ENCODE measurements at regions not wholly inside any gene's neighbourhood (a gene's known extent, or its start where the extent isn't known, plus 50 kb on each side); places are given as distances from the start of the nearest gene placed in this dataset.

DNA sequence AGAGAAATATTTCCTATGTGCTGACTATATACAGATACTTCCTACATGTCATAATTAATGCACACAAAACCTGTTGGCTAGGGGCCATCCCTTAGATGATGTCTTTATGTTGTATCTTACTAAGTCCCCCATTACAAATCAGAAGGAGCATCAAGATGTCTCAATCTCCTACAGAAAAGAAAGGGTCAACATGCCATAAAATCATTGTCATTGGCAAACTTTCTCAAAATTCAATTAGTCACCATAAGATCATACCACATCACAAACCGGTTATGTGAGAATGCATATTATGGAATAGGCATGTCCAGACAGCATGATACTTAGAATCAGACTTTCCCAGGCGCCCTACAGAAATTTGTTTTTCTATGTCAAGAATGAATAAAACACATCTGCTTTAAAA, 175.2 kb upstream of the TET2 start:
- Histone ChIP-seq H3K27ac (ENCODE audit: low read length) (no peak overlapping the region), H3K9ac (ENCODE audit: low read length) (no peak overlapping the region), H3K4me1 (ENCODE audit: control insufficient read depth, low read depth, low read length) (no peaks in the 10 kb centered on the region)

DNA sequence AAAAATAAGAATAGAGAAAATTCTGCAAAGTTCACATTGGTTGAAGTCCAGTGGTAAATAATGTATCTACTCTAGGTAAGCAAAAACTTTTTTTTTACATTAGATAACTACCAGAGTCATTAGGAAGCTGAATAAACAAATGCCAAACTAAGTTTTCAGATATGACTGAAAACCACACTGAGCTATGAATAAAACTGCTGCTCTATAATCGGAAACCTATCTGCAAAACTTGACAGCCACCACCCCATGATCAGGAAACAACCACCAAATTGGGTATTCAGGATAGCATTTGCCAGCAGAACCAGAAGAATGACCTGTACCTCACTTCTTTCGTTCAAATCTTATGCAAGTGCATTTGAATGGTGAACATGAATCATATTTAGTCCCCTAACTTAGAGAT, 173.0 kb upstream of the TET2 start:
- H3K9me3 ChIP-seq (ENCODE audit: control insufficient read depth, low read depth, low read length) = no peaks in the 10 kb centered on the region
- no peaks in the 10 kb centered on the region for H3K4me1 ChIP-seq (ENCODE audit: control insufficient read depth, low read depth, low read length)
- H3K36me3 ChIP-seq (ENCODE audit: control insufficient read depth, low read depth, low read length) = no peaks in the 10 kb centered on the region
- no peak overlapping the region for H3K4me3 ChIP-seq (ENCODE audit: low read length)
- no peaks in the 10 kb centered on the region for H3K27me3 ChIP-seq (ENCODE audit: control insufficient read depth, insufficient read depth, low read length)
- H3K9ac ChIP-seq (ENCODE audit: low read length) = no peak overlapping the region
- H3K27ac ChIP-seq (ENCODE audit: low read length) = no peak overlapping the region

More for the DNA sequence above, 175.2 kb upstream of the TET2 start:
- H3K4me3 ChIP-seq (ENCODE audit: low read length) = no peak overlapping the region
- no peaks in the 10 kb centered on the region for H3K36me3 ChIP-seq (ENCODE audit: control insufficient read depth, low read depth, low read length)
- H3K27me3 ChIP-seq (ENCODE audit: control insufficient read depth, insufficient read depth, low read length) = no peaks in the 10 kb centered on the region
- H3K9me3 ChIP-seq (ENCODE audit: control insufficient read depth, low read depth, low read length) = no peaks in the 10 kb centered on the region

DNA sequence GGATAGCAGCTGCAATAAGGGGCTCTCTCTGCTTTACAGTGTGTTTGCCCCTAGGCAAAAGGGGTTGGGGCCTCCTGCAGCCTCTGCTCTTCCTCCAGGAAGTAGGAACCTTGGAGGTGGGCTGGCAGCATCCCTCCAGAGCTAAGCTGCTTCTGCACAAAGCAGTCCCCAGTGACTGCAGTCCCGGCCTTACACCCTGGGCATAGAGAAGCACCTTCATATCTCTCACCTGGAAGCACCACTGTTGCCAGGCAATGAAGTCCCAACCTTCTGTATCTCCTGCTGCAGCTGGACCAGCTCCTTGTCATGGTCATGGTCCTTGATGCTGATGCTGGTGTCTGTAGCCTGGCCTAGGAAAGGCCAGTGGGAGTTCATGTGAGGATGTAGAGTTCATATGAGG, 171.1 kb upstream of the TET2 start:
- no peak overlapping the region for H3K4me3 ChIP-seq (ENCODE audit: low read length)
- H3K4me1 ChIP-seq (ENCODE audit: control insufficient read depth, low read depth, low read length) = no peaks in the 10 kb centered on the region

GRCh38 chr4:104976262-104976661, 170.4 kb upstream of the TET2 start:
- H3K36me3 ChIP-seq (ENCODE audit: control insufficient read depth, low read depth, low read length) = no peaks in the 10 kb centered on the region
- H3K27me3 ChIP-seq (ENCODE audit: control insufficient read depth, insufficient read depth, low read length) = no peaks in the 10 kb centered on the region
- H3K27ac ChIP-seq (ENCODE audit: low read length) = no peak overlapping the region
- H3K4me3 ChIP-seq (ENCODE audit: low read length) = no peak overlapping the region
- H3K9me3 ChIP-seq (ENCODE audit: control insufficient read depth, low read depth, low read length) = no peaks in the 10 kb centered on the region
- H3K9ac ChIP-seq (ENCODE audit: low read length) = no peak overlapping the region
- no peaks in the 10 kb centered on the region for H3K4me1 ChIP-seq (ENCODE audit: control insufficient read depth, low read depth, low read length)

More for the DNA sequence above, 171.1 kb upstream of the TET2 start:
- no peaks in the 10 kb centered on the region for H3K27me3 ChIP-seq (ENCODE audit: control insufficient read depth, insufficient read depth, low read length)
- H3K36me3 ChIP-seq (ENCODE audit: control insufficient read depth, low read depth, low read length) = no peaks in the 10 kb centered on the region
- H3K27ac ChIP-seq (ENCODE audit: low read length) = no peak overlapping the region
- no peaks in the 10 kb centered on the region for H3K9me3 ChIP-seq (ENCODE audit: control insufficient read depth, low read depth, low read length)
- no peak overlapping the region for H3K9ac ChIP-seq (ENCODE audit: low read length)

- no peak overlapping the region for H3K9ac ChIP-seq (ENCODE audit: low read length)
- no peaks in the 10 kb centered on the region for H3K4me1 ChIP-seq (ENCODE audit: control insufficient read depth, low read depth, low read length)
- H3K27ac ChIP-seq (ENCODE audit: low read length) = no peak overlapping the region
- H3K27me3 ChIP-seq (ENCODE audit: control insufficient read depth, insufficient read depth, low read length) = no peaks in the 10 kb centered on the region
- no peaks in the 10 kb centered on the region for H3K9me3 ChIP-seq (ENCODE audit: control insufficient read depth, low read depth, low read length)
- H3K36me3 ChIP-seq (ENCODE audit: control insufficient read depth, low read depth, low read length) = no peaks in the 10 kb centered on the region
- H3K4me3 ChIP-seq (ENCODE audit: low read length) = no peak overlapping the region
Measured at GRCh38 chr4:104979083-104979760, 167.5 kb upstream of the TET2 start.

DNA sequence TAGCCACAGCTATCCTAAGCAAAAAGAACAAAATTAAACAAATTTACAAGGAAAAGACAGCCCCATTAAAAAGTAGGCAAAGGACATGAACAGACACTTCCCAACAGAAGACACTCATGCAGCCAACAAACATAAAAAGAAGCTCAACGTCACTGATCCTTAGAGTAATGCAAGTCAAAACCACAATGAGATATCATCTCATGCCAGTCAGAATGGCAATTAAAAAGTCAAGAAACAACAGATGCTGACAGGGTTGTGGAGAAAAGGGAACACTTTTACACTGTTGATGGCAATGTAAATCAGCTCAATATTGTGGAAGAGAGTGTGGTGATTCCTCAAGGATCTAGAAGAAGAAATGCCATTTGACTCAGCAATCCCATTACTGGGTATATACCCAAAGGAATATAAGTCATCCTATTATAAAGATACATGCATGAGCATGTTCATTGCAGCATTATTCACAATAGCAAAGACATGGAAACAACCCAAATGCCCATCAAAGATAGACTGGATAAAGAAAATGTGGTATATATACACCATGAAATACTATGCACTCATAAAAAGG, 163.0 kb upstream of the TET2 start:
- Histone ChIP-seq H3K27ac (ENCODE audit: low read length) (no peak overlapping the region), H3K9me3 (ENCODE audit: control insufficient read depth, low read depth, low read length) (no peaks in the 10 kb centered on the region), H3K4me1 (ENCODE audit: control insufficient read depth, low read depth, low read length) (no peaks in the 10 kb centered on the region), H3K4me3 (ENCODE audit: low read length) (no peak overlapping the region), H3K9ac (ENCODE audit: low read length) (no peak overlapping the region), H3K27me3 (ENCODE audit: control insufficient read depth, insufficient read depth, low read length) (no peaks in the 10 kb centered on the region), H3K36me3 (ENCODE audit: control insufficient read depth, low read depth, low read length) (no peaks in the 10 kb centered on the region)

GRCh38 chr4:104986306-104986705, 160.4 kb upstream of the TET2 start:
- Histone ChIP-seq H3K9me3 (ENCODE audit: control insufficient read depth, low read depth, low read length) (no peaks in the 10 kb centered on the region), H3K27me3 (ENCODE audit: control insufficient read depth, insufficient read depth, low read length) (no peaks in the 10 kb centered on the region), H3K36me3 (ENCODE audit: control insufficient read depth, low read depth, low read length) (no peaks in the 10 kb centered on the region), H3K27ac (ENCODE audit: low read length) (no peak overlapping the region), H3K4me1 (ENCODE audit: control insufficient read depth, low read depth, low read length) (no peaks in the 10 kb centered on the region), H3K9ac (ENCODE audit: low read length) (no peak overlapping the region), H3K4me3 (ENCODE audit: low read length) (no peak overlapping the region)

- no peaks in the 10 kb centered on the region for H3K4me1 ChIP-seq (ENCODE audit: control insufficient read depth, low read depth, low read length)
- no peaks in the 10 kb centered on the region for H3K27me3 ChIP-seq (ENCODE audit: control insufficient read depth, insufficient read depth, low read length)
- no peak overlapping the region for H3K9ac ChIP-seq (ENCODE audit: low read length)
- H3K4me3 ChIP-seq (ENCODE audit: low read length) = no peak overlapping the region
- H3K36me3 ChIP-seq (ENCODE audit: control insufficient read depth, low read depth, low read length) = no peaks in the 10 kb centered on the region
- H3K9me3 ChIP-seq (ENCODE audit: control insufficient read depth, low read depth, low read length) = no peaks in the 10 kb centered on the region
- no peak overlapping the region for H3K27ac ChIP-seq (ENCODE audit: low read length)
Measured at GRCh38 chr4:104989371-104989770, 157.3 kb upstream of the TET2 start.

- no peaks in the 10 kb centered on the region for H3K27me3 ChIP-seq (ENCODE audit: control insufficient read depth, insufficient read depth, low read length)
- no peak overlapping the region for H3K4me3 ChIP-seq (ENCODE audit: low read length)
- no peak overlapping the region for H3K9ac ChIP-seq (ENCODE audit: low read length)
- no peak overlapping the region for H3K27ac ChIP-seq (ENCODE audit: low read length)
- no peaks in the 10 kb centered on the region for H3K9me3 ChIP-seq (ENCODE audit: control insufficient read depth, low read depth, low read length)
- no peaks in the 10 kb centered on the region for H3K36me3 ChIP-seq (ENCODE audit: control insufficient read depth, low read depth, low read length)
- H3K4me1 ChIP-seq (ENCODE audit: control insufficient read depth, low read depth, low read length) = no peaks in the 10 kb centered on the region
Measured at GRCh38 chr4:105002278-105002677, 144.4 kb upstream of the TET2 start.

DNA sequence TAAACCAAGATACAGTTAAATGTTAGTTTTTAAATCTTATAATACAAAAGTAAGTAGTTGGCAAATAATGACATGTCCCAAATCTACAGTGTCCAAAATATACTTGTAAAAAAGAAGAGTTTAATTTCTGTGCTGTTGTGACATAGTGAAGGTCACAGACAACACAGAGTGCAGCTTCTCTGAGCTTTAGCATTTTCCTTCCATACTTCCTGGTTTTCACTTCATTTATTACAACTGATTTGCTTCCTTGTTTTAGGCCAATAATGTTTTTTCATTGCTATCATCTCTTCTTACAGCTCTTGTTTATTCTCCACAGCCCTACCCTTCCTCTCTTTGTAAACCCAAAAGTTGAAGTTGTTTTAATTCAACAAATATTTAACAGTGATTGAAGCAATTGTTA, 132.4 kb upstream of the TET2 start:
- H3K4me3 ChIP-seq (ENCODE audit: low read length) = no peak overlapping the region
- H3K9me3 ChIP-seq (ENCODE audit: control insufficient read depth, low read depth, low read length) = no peaks in the 10 kb centered on the region
- no peaks in the 10 kb centered on the region for H3K27me3 ChIP-seq (ENCODE audit: control insufficient read depth, insufficient read depth, low read length)
- H3K9ac ChIP-seq (ENCODE audit: low read length) = no peak overlapping the region
- no peak overlapping the region for H3K27ac ChIP-seq (ENCODE audit: low read length)
- H3K36me3 ChIP-seq (ENCODE audit: control insufficient read depth, low read depth, low read length) = no peaks in the 10 kb centered on the region
- H3K4me1 ChIP-seq (ENCODE audit: control insufficient read depth, low read depth, low read length) = no peaks in the 10 kb centered on the region

DNA sequence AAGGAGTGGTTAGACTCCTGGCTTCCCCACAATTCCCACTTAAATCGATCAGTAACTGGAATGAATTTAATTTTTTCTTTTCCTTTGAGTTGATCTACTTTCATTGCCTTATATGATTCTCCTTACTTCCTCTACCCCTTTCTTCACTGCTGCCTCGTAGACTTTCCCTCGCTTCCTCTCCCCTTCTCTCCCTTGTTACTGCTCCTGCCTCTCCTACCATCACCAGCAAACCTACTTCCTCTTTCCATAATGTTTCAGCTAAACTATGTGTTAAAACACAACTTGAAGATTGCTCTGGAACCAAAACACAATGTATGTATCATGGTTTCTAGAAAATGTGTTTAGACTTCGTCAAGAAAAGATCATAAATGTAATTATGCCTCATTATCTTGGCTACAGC, 132.0 kb upstream of the TET2 start:
- Histone ChIP-seq H3K27me3 (ENCODE audit: control insufficient read depth, insufficient read depth, low read length) (no peaks in the 10 kb centered on the region), H3K4me3 (ENCODE audit: low read length) (no peak overlapping the region), H3K9me3 (ENCODE audit: control insufficient read depth, low read depth, low read length) (no peaks in the 10 kb centered on the region), H3K4me1 (ENCODE audit: control insufficient read depth, low read depth, low read length) (no peaks in the 10 kb centered on the region), H3K9ac (ENCODE audit: low read length) (no peak overlapping the region), H3K27ac (ENCODE audit: low read length) (no peak overlapping the region), H3K36me3 (ENCODE audit: control insufficient read depth, low read depth, low read length) (no peaks in the 10 kb centered on the region)

GRCh38 chr4:105015750-105016149, 130.9 kb upstream of the TET2 start:
- H3K4me3 ChIP-seq (ENCODE audit: low read length) = no peak overlapping the region
- no peak overlapping the region for H3K27ac ChIP-seq (ENCODE audit: low read length)
- H3K36me3 ChIP-seq (ENCODE audit: control insufficient read depth, low read depth, low read length) = no peaks in the 10 kb centered on the region

More at GRCh38 chr4:105015750-105016149, 130.9 kb upstream of the TET2 start:
- H3K27me3 ChIP-seq (ENCODE audit: control insufficient read depth, insufficient read depth, low read length) = no peaks in the 10 kb centered on the region
- H3K9me3 ChIP-seq (ENCODE audit: control insufficient read depth, low read depth, low read length) = no peaks in the 10 kb centered on the region
- no peaks in the 10 kb centered on the region for H3K4me1 ChIP-seq (ENCODE audit: control insufficient read depth, low read depth, low read length)
- no peak overlapping the region for H3K9ac ChIP-seq (ENCODE audit: low read length)

Measured in iPS-18a (cell line).